H1 (cell line): ENCODE measurements at regions not wholly inside any gene's neighbourhood (a gene's known extent, or its start where the extent isn't known, plus 50 kb on each side); places are given as distances from the start of the nearest gene placed in this dataset.

ENCODE experiments used
- CTCF ChIA-PET: fragments of 300-600 bp; sonication (Branson Sonifier 250); formaldehyde crosslinking; loops from one replicate; lab custom pipeline; 2021; ENCODE audit not compliant: partially characterized antibody; lab: Charles Lee
- POLR2A ChIA-PET: fragments of 300-600 bp; sonication (Branson Sonifier 250); formaldehyde crosslinking; loops from one replicate; lab custom pipeline; 2021; ENCODE audit warnings: inconsistent platforms; ENCODE audit not compliant: partially characterized antibody; lab: Charles Lee
- DNase-seq, 2 experiments: peaks; one replicate each; pipeline versions ENCODE4 v3.0.0 to v3.0.0-alpha.2; 2010 to 2022; ENCODE audit warnings: low spot score in 2 of 2, low read depth in 1 of 2, mixed read lengths in 1 of 2
- FAIRE-seq: peaks from 2 replicates; lab custom pipeline; 2011; peaks lifted over from hg19 to GRCh38; lab: Jason Lieb, UNC
- H2AFZ ChIP-seq: 2 replicates; pipeline ENCODE4 v1.8.1; 2012; ENCODE audit warnings: low read length, inconsistent platforms
- H2AK5ac ChIP-seq: 2 replicates; pipeline ENCODE4 v1.6.1; 2013; ENCODE audit warnings: low read depth, low read length
- H2BK120ac ChIP-seq: replicated peaks from 2 replicates; pipeline ENCODE3; 2013; ENCODE audit warnings: low read depth, low read length, inconsistent platforms
- H2BK12ac ChIP-seq: 2 replicates; pipeline ENCODE4 v1.6.1; 2013; ENCODE audit warnings: low read depth, low read length
- H2BK15ac ChIP-seq: 2 replicates; pipeline ENCODE4 v1.6.1; 2013; ENCODE audit warnings: low read length
- H2BK20ac ChIP-seq: 2 replicates; pipeline ENCODE4 v1.6.1; 2013; ENCODE audit warnings: low read length
- H2BK5ac ChIP-seq: 2 replicates; pipeline ENCODE4 v1.6.1; 2013; ENCODE audit warnings: low read depth, low read length
- H3K14ac ChIP-seq: 2 replicates; pipeline ENCODE4 v1.6.1; 2013; ENCODE audit warnings: inconsistent platforms; ENCODE audit not compliant: insufficient read length
- H3K18ac ChIP-seq: 2 replicates; pipeline ENCODE4 v1.6.1; 2013; ENCODE audit warnings: low read length; ENCODE audit errors: extremely low read depth
- H3K23ac ChIP-seq: 2 replicates; pipeline ENCODE4 v1.6.1; 2013; ENCODE audit warnings: inconsistent platforms; ENCODE audit not compliant: insufficient read length
- H3K23me2 ChIP-seq: 2 replicates; pipeline ENCODE4 v1.6.1; 2013; ENCODE audit warnings: low read depth, low read length
- H3K27ac ChIP-seq: 2 replicates; pipeline ENCODE4 v1.6.1; 2011; ENCODE audit warnings: low read depth, low read length, inconsistent platforms
- H3K27me3 ChIP-seq, 4 experiments: replicated peaks in 1 of 4; 1 replicate in 1 of 4; 2 replicates in 3 of 4; pipeline versions ENCODE4 v1.6.1 to v1.8.1; 2011 to 2013; ENCODE audit warnings: low read length in 3 of 4, mild to moderate bottlenecking in 3 of 4, inconsistent platforms in 2 of 4, mixed read lengths in 2 of 4, moderate library complexity in 1 of 4; ENCODE audit not compliant: control insufficient read depth in 3 of 4, insufficient read depth in 3 of 4; ENCODE audit errors: extremely low read depth in 1 of 4
- H3K36me3 ChIP-seq, 4 experiments: 2 replicates each; pipeline versions ENCODE4 v1.6.1 to v1.8.1; 2011 to 2013; ENCODE audit warnings: mild to moderate bottlenecking in 4 of 4, low read length in 3 of 4, moderate library complexity in 2 of 4, control low read depth in 1 of 4, inconsistent platforms in 1 of 4; ENCODE audit not compliant: insufficient read depth in 4 of 4, control insufficient read depth in 2 of 4
- H3K4ac ChIP-seq: replicated peaks from 2 replicates; pipeline ENCODE3; 2013; ENCODE audit warnings: low read length, low read depth, mixed read lengths, inconsistent platforms; ENCODE audit not compliant: insufficient read length
- H3K4me1 ChIP-seq, 4 experiments: replicated peaks in 1 of 4; 1 replicate in 1 of 4; 2 replicates in 3 of 4; pipeline versions ENCODE4 v1.6.1 to v1.8.1; 2011 to 2013; ENCODE audit warnings: low read length in 3 of 4, inconsistent platforms in 2 of 4, mixed read lengths in 1 of 4; ENCODE audit not compliant: insufficient read depth in 4 of 4, control insufficient read depth in 3 of 4
- H3K4me2 ChIP-seq, 2 experiments: 2 replicates each; pipeline versions ENCODE4 v1.6.1 to v1.8.1; 2011 to 2013; ENCODE audit warnings: low read depth in 2 of 2, low read length in 2 of 2, control low read depth in 1 of 2, inconsistent platforms in 1 of 2, mild to moderate bottlenecking in 1 of 2; ENCODE audit not compliant: insufficient read depth in 1 of 2
- H3K4me3 ChIP-seq, 4 experiments: fragments of 200-600, 300-600 bp in 1 of 4; sonication (generic), shearing (Covaris generic), sonication (Bioruptor Twin) in 1 of 4; 2 replicates each; pipeline versions ENCODE4 v1.5.1 to v1.8.1; 2011 to 2016; ENCODE audit warnings: low read length in 4 of 4, low read depth in 3 of 4, control low read depth in 2 of 4, inconsistent platforms in 2 of 4, mild to moderate bottlenecking in 2 of 4, mixed read lengths in 1 of 4, moderate library complexity in 1 of 4; ENCODE audit not compliant: insufficient read depth in 2 of 4; ENCODE audit errors: extremely low read depth in 1 of 4
- H3K56ac ChIP-seq: replicated peaks from 2 replicates; pipeline ENCODE3; 2013; ENCODE audit warnings: low read depth, mild to moderate bottlenecking, mixed read lengths, low read length, inconsistent platforms; ENCODE audit not compliant: insufficient read length
- H3K79me1 ChIP-seq: 2 replicates; pipeline ENCODE4 v1.6.1; 2013; ENCODE audit warnings: low read depth, low read length, control low read depth
- H3K79me2 ChIP-seq, 2 experiments: 2 replicates each; pipeline versions ENCODE4 v1.6.1 to v1.8.1; 2012 to 2013; ENCODE audit warnings: low read length in 2 of 2, mild to moderate bottlenecking in 2 of 2, inconsistent platforms in 1 of 2; ENCODE audit not compliant: insufficient read depth in 2 of 2, control insufficient read depth in 1 of 2
- H3K9ac ChIP-seq, 4 experiments: replicated peaks in 1 of 4; 1 replicate in 1 of 4; 2 replicates in 3 of 4; pipeline versions ENCODE4 v1.6.1 to v1.8.1; 2011 to 2013; ENCODE audit warnings: low read depth in 3 of 4, low read length in 3 of 4, control low read depth in 2 of 4, mild to moderate bottlenecking in 2 of 4, moderate library complexity in 2 of 4, inconsistent platforms in 1 of 4; ENCODE audit errors: extremely low read depth in 1 of 4
- H3K9me3 ChIP-seq, 2 experiments: 2 replicates each; pipeline versions ENCODE4 v1.6.1 to v1.8.1; 2012 to 2013; ENCODE audit warnings: mild to moderate bottlenecking in 2 of 2, moderate library complexity in 2 of 2, control low read depth in 1 of 2, inconsistent platforms in 1 of 2, low read depth in 1 of 2, low read length in 1 of 2, mixed read lengths in 1 of 2; ENCODE audit not compliant: insufficient read depth in 2 of 2
- H4K20me1 ChIP-seq, 2 experiments: replicated peaks in 1 of 2; 2 replicates each; pipeline versions ENCODE3 to v1.8.1; 2011 to 2013; ENCODE audit warnings: inconsistent platforms in 2 of 2, low read length in 2 of 2, mild to moderate bottlenecking in 1 of 2; ENCODE audit not compliant: insufficient read depth in 2 of 2, control insufficient read depth in 1 of 2
- H4K5ac ChIP-seq: 2 replicates; pipeline ENCODE4 v1.6.1; 2013; ENCODE audit warnings: low read length, low read depth, mixed read lengths, inconsistent platforms; ENCODE audit not compliant: insufficient read length
- H4K8ac ChIP-seq: 2 replicates; pipeline ENCODE4 v1.8.0; 2013; ENCODE audit warnings: mild to moderate bottlenecking, moderate library complexity, low read length, inconsistent platforms; ENCODE audit not compliant: insufficient read depth; ENCODE audit errors: extremely low read depth
- H4K91ac ChIP-seq: replicated peaks from 2 replicates; pipeline ENCODE3; 2013; ENCODE audit warnings: low read length, mixed read lengths, inconsistent platforms; ENCODE audit not compliant: insufficient read length
- BACH1 ChIP-seq: IDR thresholded peaks from 2 replicates; pipeline ENCODE4 v1.6.1; 2012; ENCODE audit warnings: low read length, improper control_type of control experiment
- CEBPB ChIP-seq: IDR thresholded peaks from 2 replicates; pipeline ENCODE4 v1.6.1; 2012; ENCODE audit warnings: low read depth, low read length
- CHD1 ChIP-seq: IDR thresholded peaks from 2 replicates; pipeline ENCODE4 v1.6.1; 2012; ENCODE audit warnings: low read depth, low read length, improper control_type of control experiment
- CHD2 ChIP-seq: IDR thresholded peaks from 2 replicates; pipeline ENCODE4 v1.6.1; 2012; ENCODE audit warnings: low read length, improper control_type of control experiment
- EGR1 ChIP-seq: IDR thresholded peaks from 2 replicates; pipeline ENCODE4 v1.6.1; 2011; ENCODE audit warnings: low read depth, low read length, borderline replicate concordance
- HDAC6 ChIP-seq: IDR thresholded peaks from one replicate; pipeline ENCODE4 v1.7.1; 2012; ENCODE audit warnings: low read depth, mild to moderate bottlenecking, inconsistent platforms, low read length, moderate library complexity
- NRF1 ChIP-seq: IDR thresholded peaks from 2 replicates; pipeline ENCODE4 v1.6.1; 2011; ENCODE audit warnings: mild to moderate bottlenecking, low read depth, low read length, improper control_type of control experiment
- PHF8 ChIP-seq: fragments of 200-600 bp; sonication (generic); conservative IDR thresholded peaks from 2 replicates; pipeline ENCODE4 v1.7.1; 2012; ENCODE audit warnings: low read depth, mild to moderate bottlenecking, inconsistent platforms, low read length, moderate library complexity
- POLR2A ChIP-seq, 2 experiments: IDR thresholded peaks; 1 replicate in 1 of 2; 2 replicates in 1 of 2; pipeline ENCODE4 v1.6.1; 2011; ENCODE audit warnings: low read depth in 2 of 2, low read length in 2 of 2, mild to moderate bottlenecking in 2 of 2; ENCODE audit errors: control extremely low read depth in 1 of 2
- POU5F1 ChIP-seq: IDR thresholded peaks from 2 replicates; pipeline ENCODE4 v1.6.1; 2011; ENCODE audit warnings: low read depth, mild to moderate bottlenecking, low read length, moderate library complexity
- SIRT6 ChIP-seq: IDR thresholded peaks from one replicate; pipeline ENCODE4 v1.7.1; 2012; ENCODE audit warnings: low read length, inconsistent platforms
- SP2 ChIP-seq: IDR thresholded peaks from 2 replicates; pipeline ENCODE4 v1.6.1; 2012; ENCODE audit warnings: mild to moderate bottlenecking, low read length, inconsistent platforms
- SP4 ChIP-seq: IDR thresholded peaks from 2 replicates; pipeline ENCODE4 v1.6.1; 2012; ENCODE audit warnings: low read length, inconsistent platforms
- SRF ChIP-seq: IDR thresholded peaks from 2 replicates; pipeline ENCODE4 v1.6.1; 2011; ENCODE audit warnings: mild to moderate bottlenecking, low read depth, low read length, moderate library complexity
- SUZ12 ChIP-seq: fragments of 200-600 bp; sonication (generic); IDR thresholded peaks from 2 replicates; pipeline ENCODE4 v1.6.1; 2012; ENCODE audit warnings: mild to moderate bottlenecking, inconsistent platforms, low read length, moderate library complexity, mixed read lengths
- WGBS, 2 experiments: shearing (Covaris generic) in 1 of 2; methylation state at CpG; one replicate each; pipeline versions ENCODE4 v1.1.6 to v1.1.7; 2013 to 2015; ENCODE audit warnings: low lambda C conversion rate in 2 of 2, mixed read lengths in 2 of 2, inconsistent platforms in 1 of 2, low coverage in 1 of 2, missing lambda C conversion rate in 1 of 2; ENCODE audit not compliant: insufficient replicate concordance in 2 of 2, insufficient coverage in 1 of 2, insufficient read length in 1 of 2; ENCODE audit errors: extremely low coverage in 1 of 2, missing lambda C conversion rate in 1 of 2; 5-methylcytosine and 5-hydroxymethylcytosine counted together

DNA sequence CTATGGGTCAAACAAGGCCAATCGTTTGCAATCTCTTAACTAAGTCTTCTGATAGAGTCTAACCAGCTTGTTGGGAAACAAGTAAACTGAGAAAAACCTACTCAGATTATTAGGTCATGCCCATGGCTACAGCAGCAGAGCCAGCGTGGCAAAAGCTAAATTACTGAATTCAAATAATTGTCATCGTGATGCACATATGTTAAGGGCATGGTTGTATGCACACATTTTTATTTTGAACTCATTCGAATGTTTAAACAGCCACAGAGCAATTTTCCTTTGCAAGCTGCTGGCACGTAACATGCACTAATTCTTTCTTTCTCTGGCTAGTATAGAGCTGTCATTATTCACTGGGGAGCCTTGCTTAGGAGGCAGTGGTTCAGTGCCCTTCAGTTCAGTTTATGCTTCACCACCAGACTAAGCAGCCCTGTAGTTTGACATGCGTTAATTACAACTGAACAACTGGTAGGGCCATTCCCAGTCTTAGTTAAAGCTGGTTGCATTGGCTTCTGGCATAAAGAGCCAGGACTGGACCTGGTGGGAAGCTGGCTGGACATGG lies 396.4 kb downstream of the METTL15 start:
- H4K20me1 ChIP-seq: no peaks in the 10 kb centered on the region
- WGBS, 2 experiments: 80% methylated on average over 6 of the region's 6 CpGs; no CpG with 5 or more reads in 1 of the 2 experiments
- TF ChIP-seq POU5F1 (no peak), BACH1 (no peak), SRF (no peak), CEBPB (no peak), CHD2 (no peak), PHF8 (no peak), SIRT6 (no peak), SP2 (no peak), EGR1 (no peak), NRF1 (no peak), POLR2A (IDR thresholded peaks at IDR 0.05; ENCODE audit: control extremely low read depth in 1 of 2, low read depth in 2 of 2, low read length in 2 of 2) (no peak), SP4 (no peak), CHD1 (no peak), HDAC6 (no peak), SUZ12 (no peak)

More for the DNA sequence above, 396.4 kb downstream of the METTL15 start:
- Histone ChIP-seq H3K56ac (no peak overlapping the region), H2BK5ac (no peak overlapping the region), H3K9me3 (no peaks in the 10 kb centered on the region), H3K36me3 (no peaks in the 10 kb centered on the region), H3K79me2 (no peaks in the 10 kb centered on the region), H3K4me2 (no peak overlapping the region), H2AK5ac (no peak overlapping the region), H2BK12ac (no peak overlapping the region), H2BK15ac (no peak overlapping the region), H3K27ac (no peak overlapping the region), H3K23me2 (no peaks in the 10 kb centered on the region), H3K4me1 (no peaks in the 10 kb centered on the region), H4K8ac (no peak overlapping the region), H4K5ac (no peak overlapping the region), H3K14ac (no peak overlapping the region), H3K4me3 (no peak overlapping the region), H3K4ac (no peak overlapping the region), H2BK20ac (no peak overlapping the region), H3K18ac (no peak overlapping the region), H3K9ac (no peak overlapping the region), H2AFZ (no peak overlapping the region), H3K27me3 (no peaks in the 10 kb centered on the region), H4K91ac (no peak overlapping the region), H2BK120ac (no peak overlapping the region), H3K23ac (no peak overlapping the region), H3K79me1 (no peaks in the 10 kb centered on the region)
- CTCF ChIA-PET: interaction anchor here (0.6 to 1.2 kb wide), 3 partner anchors 38 to 657 kb away, joined by 3 to 4 read pairs (median 4); no protein-coding TSS in a partner anchor
- FAIRE-seq: no peak
- POLR2A ChIA-PET: no interaction called here
- DNase-seq: no peak
